Motor neuron (in vitro differentiated cells): ENCODE measurements at regions not wholly inside any gene's neighbourhood (a gene's known extent, or its start where the extent isn't known, plus 50 kb on each side); places are given as distances from the start of the nearest gene placed in this dataset.
"Not testable (repeated sequence)": the region's sequence is repeated elsewhere in the genome, so short reads cannot be mapped to it uniquely, and the experiment has no call there.

Source experiments
- ATAC-seq, 8 experiments: fragments of 200-7000 bp; cut with Tn5 transposase; replicated peaks in 6 of 8; 2 replicates each; pipeline ENCODE4 v1.8.0; 2021; ENCODE audit warnings: mild to moderate bottlenecking in 8 of 8, moderate library complexity in 8 of 8
- H3K27ac ChIP-seq, 2 donors: fragments of 250-450 bp; sonication (Bioruptor Pico); 2 replicates each; pipeline ENCODE4 v1.9.0; 2021; ENCODE audit warnings: antibody characterized with exemption in 2 of 2, mild to moderate bottlenecking in 2 of 2, moderate library complexity in 1 of 2
- H3K4me1 ChIP-seq, 2 donors: fragments of 250-450 bp; sonication (Bioruptor Pico); replicated peaks in 1 of 2; 2 replicates each; pipeline ENCODE4 v1.6.1; 2021; ENCODE audit warnings: antibody characterized with exemption in 2 of 2, mild to moderate bottlenecking in 2 of 2, moderate library complexity in 1 of 2
- H3K4me3 ChIP-seq, 5 donors: fragments of 250-450 bp; sonication (Bioruptor Pico); 2 replicates each; pipeline ENCODE4 v1.9.0; 2021; ENCODE audit warnings: antibody characterized with exemption in 5 of 5, mild to moderate bottlenecking in 5 of 5, moderate library complexity in 4 of 5
- WGBS, 10 experiments: fragments of 450-650 bp; shearing (Covaris generic); methylation state at CpG; one replicate each; pipeline ENCODE4 v1.0.0; 2022; 5-methylcytosine and 5-hydroxymethylcytosine counted together
- in situ Hi-C, 9 experiments: fragments of 400-800 bp; cut with MboI; loops; one replicate each; pipeline ENCODE4 v1.15.0; 2021; ENCODE audit warnings: low sequenced_read_pairs in 9 of 9, low pct_unique_long_range_greater_than_20kb in 2 of 9; ENCODE audit not compliant: unreplicated experiment in 9 of 9

DNA sequence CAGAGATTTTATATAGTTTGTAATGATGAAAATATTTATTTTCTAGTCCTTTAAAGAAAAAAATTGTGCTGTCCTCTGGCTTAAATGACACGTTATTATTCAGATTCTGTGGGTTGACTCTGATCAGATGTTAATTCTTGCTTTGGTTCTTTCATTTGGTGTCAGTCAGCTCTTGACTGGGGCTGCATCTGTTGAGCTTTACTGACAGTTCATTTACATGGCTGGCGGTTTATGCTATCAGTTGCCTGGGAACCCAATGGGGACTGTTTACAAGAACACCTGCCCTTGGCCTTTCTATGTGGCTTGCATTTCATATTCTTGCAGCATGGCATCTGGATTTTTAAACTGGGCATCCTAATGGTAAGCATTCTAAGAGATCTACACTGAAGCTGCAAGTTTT lies 667.1 kb upstream of the FBXO33 start:
- WGBS, 10 experiments, result 0 to 100% (median 46%) methylated on average over 1 to 2 of the region's 2 CpGs; no CpG with 5 or more reads in 3 of the 10 experiments

DNA sequence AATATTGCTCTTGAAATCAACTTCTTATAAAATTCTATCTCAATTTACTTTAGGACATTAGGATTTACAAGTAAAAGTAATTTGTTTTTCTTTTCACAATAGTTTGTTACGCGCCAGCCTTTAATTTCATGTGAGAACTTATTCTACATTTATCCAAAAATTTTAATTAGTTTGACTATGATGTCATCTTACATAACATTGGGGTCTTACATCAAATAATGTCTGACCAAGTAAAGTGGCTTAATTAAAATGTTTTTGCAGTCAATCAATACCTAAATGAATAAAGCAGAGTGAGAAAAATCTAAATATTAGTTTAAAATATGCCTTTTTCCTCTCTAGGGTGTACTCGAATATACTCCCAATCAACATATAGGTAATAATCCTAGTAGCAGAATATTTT lies 666.2 kb upstream of the FBXO33 start:
- no peak overlapping the region for H3K27ac ChIP-seq
- no peak for ATAC-seq
- in situ Hi-C loops, result no loop called here

More for the DNA sequence above, 667.1 kb upstream of the FBXO33 start:
- H3K27ac ChIP-seq, result no peak overlapping the region
- H3K4me1 ChIP-seq, result no peaks in the 10 kb centered on the region
- in situ Hi-C loops, result no loop called here
- H3K4me3 ChIP-seq, result no peak overlapping the region
- peak in 1 of 8 experiments; percentile 62 for ATAC-seq

DNA sequence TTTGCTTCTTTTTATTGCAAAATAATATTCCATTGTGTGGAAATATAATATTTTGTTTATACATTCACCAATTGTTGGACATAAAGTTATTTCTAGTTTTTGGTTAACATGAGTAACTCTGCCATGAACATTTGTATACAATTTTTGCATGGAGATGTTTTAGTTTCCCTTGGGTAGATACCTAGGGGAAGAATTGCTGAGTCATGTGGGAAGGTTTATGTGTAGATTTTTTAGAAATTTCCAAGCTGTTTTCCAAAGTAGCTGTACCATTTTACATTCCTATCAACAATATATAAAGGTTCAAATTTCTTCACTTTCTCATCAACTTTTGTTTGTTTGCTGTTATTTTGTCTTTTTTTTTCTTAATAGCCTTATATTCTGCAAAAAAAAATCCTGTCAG lies 664.7 kb upstream of the FBXO33 start:
- Histone ChIP-seq H3K4me1 (no peaks in the 10 kb centered on the region), H3K4me3 (no peak overlapping the region), H3K27ac (no peak overlapping the region)
- no peak for ATAC-seq
- in situ Hi-C loops, result no loop called here

More for the DNA sequence above, 666.2 kb upstream of the FBXO33 start:
- Histone ChIP-seq H3K4me1 (no peaks in the 10 kb centered on the region), H3K4me3 (no peak overlapping the region)
- WGBS, 10 experiments, result 31 to 97% (median 91%) methylated on average over 2 to 3 of the region's 3 CpGs

DNA sequence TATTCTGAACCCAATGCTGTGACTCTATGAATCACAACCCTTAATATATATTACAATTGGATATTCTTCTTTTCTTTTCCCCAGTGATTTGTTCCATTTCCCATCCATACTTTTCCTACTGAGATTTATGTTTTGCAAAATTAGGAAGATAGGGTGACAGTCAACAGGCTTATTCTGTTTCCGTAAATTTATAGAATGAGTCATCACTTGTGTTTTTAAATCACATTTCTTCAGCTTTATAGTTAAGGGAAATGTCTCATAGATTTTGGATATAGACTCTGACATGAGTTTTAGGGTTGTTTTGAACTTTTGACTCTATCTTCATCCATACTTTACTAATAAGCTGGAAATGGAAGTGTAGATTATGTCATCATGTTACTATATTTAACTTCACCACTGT lies 661.6 kb upstream of the FBXO33 start:
- Histone ChIP-seq H3K27ac (no peak overlapping the region), H3K4me1 (no peaks in the 10 kb centered on the region), H3K4me3 (no peak overlapping the region)
- in situ Hi-C loops, result no loop called here
- 0 to 100% (median 83%) methylated on average over 1 of the region's 1 CpG; no CpG with 5 or more reads in 1 of the 10 experiments for WGBS, 10 experiments
- ATAC-seq, result no peak

DNA sequence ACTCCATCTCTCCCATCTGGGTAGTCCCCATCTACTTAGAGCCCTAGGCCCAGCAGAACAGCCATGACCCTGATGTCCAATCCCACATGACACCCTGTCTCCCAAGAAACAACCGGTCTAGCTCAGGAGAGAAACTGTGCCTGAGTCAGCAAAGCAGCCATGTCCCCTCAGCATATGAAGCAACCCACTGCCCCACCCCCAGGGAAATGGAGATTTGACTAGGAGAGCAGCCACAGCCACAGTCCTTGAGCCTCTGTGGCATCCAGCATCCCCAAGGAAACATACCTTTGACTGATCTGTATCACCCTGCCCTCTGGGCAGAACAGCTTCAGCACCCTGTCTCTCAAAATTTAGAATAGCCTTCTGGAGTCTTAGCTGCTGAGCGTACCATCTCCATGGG lies 641.9 kb upstream of the FBXO33 start:
- Histone ChIP-seq H3K4me1 (no peaks in the 10 kb centered on the region), H3K4me3 (no peak overlapping the region), H3K27ac (no peak overlapping the region)
- WGBS, 10 experiments, result 65% methylated on average over 2 of the region's 2 CpGs; no CpG with 5 or more reads in 9 of the 10 experiments
- no peak for ATAC-seq
- in situ Hi-C loops, result no loop called here

DNA sequence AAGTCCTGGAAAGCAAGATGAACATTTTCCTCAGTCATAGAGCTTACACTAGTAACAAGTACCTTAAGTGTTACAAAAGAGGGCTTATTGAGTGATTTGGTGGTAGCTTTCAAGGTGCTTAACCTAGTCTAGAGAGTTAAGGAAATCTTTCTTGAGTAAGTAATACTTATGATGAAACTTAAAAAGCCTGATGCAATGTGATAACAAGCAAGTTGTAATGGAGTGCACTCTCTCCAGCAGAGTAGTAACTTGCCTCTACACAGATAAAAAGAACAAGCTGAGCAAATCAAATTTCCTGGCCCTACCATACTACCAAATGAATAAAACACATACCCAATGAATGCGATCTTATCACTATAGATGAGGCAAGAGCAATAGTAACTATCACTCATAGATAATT lies 639.9 kb upstream of the FBXO33 start:
- in situ Hi-C loops, result no loop called here
- no peaks in the 10 kb centered on the region for H3K4me1 ChIP-seq

DNA sequence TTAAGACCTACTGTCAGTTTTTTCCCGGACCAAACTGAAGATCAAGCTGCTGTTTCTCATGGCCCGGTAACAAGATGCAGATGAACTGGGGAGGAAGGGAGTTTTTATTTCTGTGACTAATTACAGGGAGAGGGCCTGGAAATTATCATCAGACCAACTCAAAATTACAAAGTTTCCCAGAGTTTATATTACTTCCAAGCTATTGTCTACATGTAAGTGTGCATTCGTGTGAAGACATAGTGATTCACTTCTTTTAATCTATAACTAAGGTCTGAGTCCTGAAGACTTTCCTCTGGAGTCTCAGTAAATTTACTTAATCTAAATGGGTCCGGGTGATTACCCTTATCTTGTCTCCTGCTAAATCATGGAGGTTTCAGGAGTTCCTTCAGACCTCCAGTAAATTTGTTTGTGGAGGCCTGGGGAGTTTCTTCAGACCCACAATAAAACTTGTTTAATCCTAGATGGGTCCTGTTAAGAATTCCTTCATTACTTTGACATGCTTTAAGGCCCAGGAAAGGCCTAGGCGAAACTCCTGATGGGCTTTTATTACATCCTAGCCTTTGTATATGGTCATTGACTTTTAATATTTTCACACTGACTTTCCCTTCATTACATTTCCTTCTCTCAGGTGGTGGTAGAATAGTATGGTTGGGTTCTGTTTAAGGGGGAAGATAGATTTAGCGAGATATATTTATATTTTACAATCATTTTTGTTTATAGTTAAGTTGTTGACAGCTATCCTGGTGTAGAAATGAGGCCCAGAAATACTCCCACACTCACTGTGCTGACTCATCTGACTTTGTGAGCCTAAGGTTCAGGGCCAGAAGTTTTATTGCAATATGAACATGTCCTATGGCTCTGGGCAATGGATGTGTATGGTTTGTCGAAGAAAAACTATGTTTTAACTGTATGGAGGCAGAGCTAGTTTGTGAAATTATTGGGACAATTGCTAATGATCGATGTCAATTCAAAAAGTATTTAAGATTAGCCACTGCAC lies 627.0 kb upstream of the FBXO33 start:
- Histone ChIP-seq H3K4me1 (peaks cover 0 to 3% of the 10 kb centered on the region in 2 donors), H3K27ac (no peak overlapping the region), H3K4me3 (no peak overlapping the region)
- in situ Hi-C loops, result no loop called here
- no peak for ATAC-seq
- WGBS, 10 experiments, result 2 to 97% (median 65%) methylated on average over 1 to 8 of the region's 8 CpGs

More for the DNA sequence above, 639.9 kb upstream of the FBXO33 start:
- 0 to 100% (median 95%) methylated on average over 1 of the region's 1 CpG; no CpG with 5 or more reads in 2 of the 10 experiments for WGBS, 10 experiments
- Histone ChIP-seq H3K4me3 (no peak overlapping the region), H3K27ac (no peak overlapping the region)
- ATAC-seq, result no peak

DNA sequence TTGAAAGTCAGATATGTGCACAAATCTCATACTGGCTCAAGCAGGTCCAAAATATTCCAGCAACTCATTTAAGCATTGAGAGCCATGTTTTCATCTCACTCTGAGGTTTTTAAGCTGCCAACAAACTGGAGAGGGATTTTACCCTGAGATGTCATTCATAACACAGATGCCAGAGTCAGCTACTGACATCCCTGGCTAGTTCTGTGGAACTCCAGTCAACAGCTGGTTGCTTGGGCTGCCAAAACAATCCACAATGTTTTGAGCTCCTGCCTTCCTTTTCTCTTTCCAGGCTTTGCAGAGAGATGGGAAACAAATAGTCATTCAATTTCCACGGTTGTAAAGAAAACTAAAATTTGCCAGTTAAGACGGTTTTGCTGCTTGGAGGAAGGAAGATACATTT lies 621.2 kb upstream of the FBXO33 start:
- WGBS, 10 experiments, result 0 to 91% (median 61%) methylated on average over 1 to 2 of the region's 2 CpGs; no CpG with 5 or more reads in 2 of the 10 experiments
- in situ Hi-C loops, result no loop called here
- Histone ChIP-seq H3K27ac (no peak overlapping the region), H3K4me3 (no peak overlapping the region), H3K4me1 (peaks cover 0 to 7% of the 10 kb centered on the region in 2 donors)
- ATAC-seq, result no peak

DNA sequence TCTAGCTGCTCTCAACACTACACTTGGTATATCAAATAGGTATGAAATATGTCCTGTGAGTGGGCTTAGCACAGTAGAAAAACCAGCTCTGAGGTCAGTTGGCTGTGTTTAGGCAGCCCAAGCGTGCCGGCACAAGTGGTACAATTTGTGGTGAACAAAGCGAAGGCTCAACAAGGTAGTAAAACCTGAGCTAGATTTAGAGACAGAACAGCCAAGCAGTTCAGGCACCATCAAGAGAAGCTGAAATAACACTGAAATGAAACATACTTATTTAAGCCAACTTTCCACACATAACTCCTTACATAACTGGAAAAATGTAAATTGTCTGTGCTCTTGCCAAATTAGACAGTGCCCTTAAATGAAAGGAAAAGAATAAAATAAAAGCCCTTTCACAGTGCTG lies 596.8 kb upstream of the FBXO33 start:
- no peaks in the 10 kb centered on the region for H3K4me1 ChIP-seq
- 51 to 97% (median 77%) methylated on average over 1 to 3 of the region's 3 CpGs; no CpG with 5 or more reads in 3 of the 10 experiments for WGBS, 10 experiments
- H3K27ac ChIP-seq, result no peak overlapping the region
- ATAC-seq, result no peak
- H3K4me3 ChIP-seq, result no peak overlapping the region
- in situ Hi-C loops, result no loop called here

DNA sequence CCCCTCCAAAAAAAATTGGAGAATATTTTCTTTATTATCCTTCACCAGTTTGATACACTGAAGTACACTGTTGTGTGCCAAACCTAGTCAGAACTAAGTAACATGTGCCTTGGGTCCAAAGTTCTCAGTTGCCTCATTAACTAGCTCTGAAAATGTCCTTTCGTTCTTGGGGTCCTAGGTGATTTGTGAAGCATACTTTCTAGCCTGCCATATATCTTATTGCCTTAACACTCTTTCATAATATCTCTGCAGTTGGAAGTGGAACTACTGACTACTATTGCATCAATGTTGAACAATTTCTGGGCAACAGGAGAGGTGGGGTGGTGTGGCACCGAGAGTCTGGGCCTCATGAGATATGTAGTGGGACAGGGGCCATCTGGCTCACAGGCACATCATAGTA lies 592.9 kb upstream of the FBXO33 start:
- Histone ChIP-seq H3K4me1 (no peaks in the 10 kb centered on the region), H3K27ac (no peak overlapping the region), H3K4me3 (no peak overlapping the region)
- in situ Hi-C loops, result no loop called here
- ATAC-seq, result no peak
- 0 to 100% (median 29%) methylated on average over 1 of the region's 2 CpGs; no CpG with 5 or more reads in 2 of the 10 experiments for WGBS, 10 experiments

DNA sequence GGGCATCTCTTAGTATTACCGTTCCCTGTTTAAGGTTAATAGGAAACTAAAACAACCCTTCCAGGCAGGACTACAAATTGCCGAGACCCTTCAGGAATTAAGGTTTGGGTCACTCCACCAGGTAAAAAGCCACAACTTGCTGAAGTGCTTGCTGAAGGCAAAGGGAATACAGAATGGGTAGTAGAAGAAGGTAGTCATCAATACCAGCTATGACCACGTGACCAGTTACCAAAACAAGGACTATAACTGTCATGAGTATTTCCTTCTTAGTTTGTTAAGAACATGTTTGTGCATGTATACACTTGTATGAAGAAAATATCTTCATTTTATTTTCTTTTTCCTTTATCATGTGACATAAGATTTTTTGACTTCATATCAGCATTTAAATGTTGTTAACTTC lies 578.7 kb upstream of the FBXO33 start:
- ATAC-seq, result no peak
- Histone ChIP-seq H3K4me3 (no peak overlapping the region), H3K27ac (no peak overlapping the region), H3K4me1 (no peaks in the 10 kb centered on the region)
- in situ Hi-C loops, result no loop called here
- WGBS, 10 experiments, result 0 to 100% (median 82%) methylated on average over 1 to 3 of the region's 3 CpGs; no CpG with 5 or more reads in 1 of the 10 experiments

DNA sequence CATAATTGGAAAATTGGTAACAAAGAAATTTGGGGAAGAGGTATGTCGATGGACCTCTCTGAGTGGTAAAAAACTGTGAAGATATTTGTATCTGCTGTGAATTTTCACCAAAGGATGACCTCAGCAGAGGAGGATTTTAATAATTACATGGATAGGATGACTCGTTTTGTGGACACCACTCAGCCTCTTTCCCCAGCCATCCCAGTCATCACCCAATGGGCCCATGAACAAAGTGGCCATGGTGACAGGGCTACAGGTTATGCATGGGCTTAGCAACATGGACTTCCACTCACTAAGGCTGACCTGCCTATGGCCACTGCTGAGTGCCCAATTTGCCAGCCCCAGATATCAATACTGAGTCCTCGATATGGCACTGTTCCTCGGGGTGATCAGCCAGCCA lies 577.5 kb upstream of the FBXO33 start:
- in situ Hi-C loops, result no loop called here
- no peak overlapping the region for H3K27ac ChIP-seq
- WGBS, 10 experiments, result 0 to 100% (median 84%) methylated on average over 1 to 4 of the region's 4 CpGs; no CpG with 5 or more reads in 1 of the 10 experiments
- ATAC-seq, result no peak
- H3K4me3 ChIP-seq, result no peak overlapping the region
- no peaks in the 10 kb centered on the region for H3K4me1 ChIP-seq

DNA sequence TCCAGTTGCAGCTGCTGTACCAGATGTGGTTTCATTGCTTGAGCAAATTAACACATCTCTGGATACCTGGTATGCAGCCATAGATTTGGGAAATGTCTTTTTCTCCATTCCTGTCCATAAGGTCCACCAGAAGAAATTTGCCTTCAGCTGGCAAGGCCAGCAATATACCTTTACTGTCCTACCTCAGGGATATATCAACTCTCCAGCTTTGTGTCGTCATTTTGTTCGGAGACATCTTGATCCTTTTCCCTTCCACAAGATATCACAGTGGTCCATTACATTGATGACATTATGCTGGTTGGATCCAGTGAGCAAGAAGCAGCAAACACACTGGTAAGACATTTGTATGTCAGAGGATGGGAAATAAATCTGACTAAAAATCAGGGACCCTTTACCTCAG lies 576.1 kb upstream of the FBXO33 start:
- WGBS, 10 experiments, result 10 to 93% (median 91%) methylated on average over 2 of the region's 2 CpGs; no CpG with 5 or more reads in 6 of the 10 experiments
- in situ Hi-C loops, ATAC-seq, H3K4me3 ChIP-seq, H3K4me1 ChIP-seq, H3K27ac ChIP-seq: not testable (repeated sequence)
